COLO668 (cell line): ENCODE measurements at regions not wholly inside any gene's neighbourhood (a gene's known extent, or its start where the extent isn't known, plus 50 kb on each side); places are given as distances from the start of the nearest gene placed in this dataset.

ENCODE experiments used
- DNase-seq: peaks from one replicate; lab custom pipeline; 2025; ENCODE audit not compliant: unreplicated experiment; lab: John Stamatoyannopoulos, UW

GRCh38 chr19:28289295-28290063, 923.5 kb downstream of the UQCRFS1 start:
- no peak for DNase-seq

- no peak for DNase-seq
Observed at GRCh38 chr19:28288572-28289264, 924.2 kb downstream of the UQCRFS1 start.

- DNase-seq, result no peak
Observed at GRCh38 chr19:28285917-28286316, 927.0 kb downstream of the UQCRFS1 start.

- DNase-seq, result no peak
Observed at GRCh38 chr19:28285078-28285477, 927.9 kb downstream of the UQCRFS1 start.

GRCh38 chr19:28284389-28284788, 928.6 kb downstream of the UQCRFS1 start:
- no peak for DNase-seq

GRCh38 chr19:28283592-28283991, 929.4 kb downstream of the UQCRFS1 start:
- DNase-seq, result no peak

- DNase-seq, result no peak
Observed at GRCh38 chr19:28281676-28282075, 931.3 kb downstream of the UQCRFS1 start.

GRCh38 chr19:28264556-28264955, 948.4 kb downstream of the UQCRFS1 start:
- DNase-seq, result no peak

GRCh38 chr19:28258829-28259228, 954.1 kb downstream of the UQCRFS1 start:
- DNase-seq, result no peak

- no peak for DNase-seq
Observed at GRCh38 chr19:28257396-28257795, 955.6 kb downstream of the UQCRFS1 start.

- no peak for DNase-seq
Observed at GRCh38 chr19:28247243-28247642, 965.7 kb downstream of the UQCRFS1 start.

- no peak for DNase-seq
Observed at GRCh38 chr19:28245937-28246336, 967.0 kb downstream of the UQCRFS1 start.

GRCh38 chr19:28244966-28245365, 968.0 kb downstream of the UQCRFS1 start:
- no peak for DNase-seq

- no peak for DNase-seq
Observed at GRCh38 chr19:28242317-28242927, 970.5 kb downstream of the UQCRFS1 start.

- no peak for DNase-seq
Observed at GRCh38 chr19:28239270-28239669, 973.7 kb downstream of the UQCRFS1 start.

- DNase-seq, result no peak
Observed at GRCh38 chr19:28238270-28238820, 974.6 kb downstream of the UQCRFS1 start.

GRCh38 chr19:28235606-28236125, 977.3 kb downstream of the UQCRFS1 start:
- no peak for DNase-seq

GRCh38 chr19:28234637-28235036, 978.3 kb downstream of the UQCRFS1 start:
- DNase-seq, result no peak

- no peak for DNase-seq
Observed at GRCh38 chr19:28228854-28229253, 984.1 kb downstream of the UQCRFS1 start.

GRCh38 chr19:28224441-28224840, 988.5 kb downstream of the UQCRFS1 start:
- no peak for DNase-seq

- DNase-seq, result no peak
Observed at GRCh38 chr19:28221736-28222135, 991.2 kb downstream of the UQCRFS1 start.

- no peak for DNase-seq
Observed at GRCh38 chr19:28218728-28219127, 994.2 kb downstream of the UQCRFS1 start.
